GM13976 (cell line): ENCODE measurements at regions not wholly inside any gene's neighbourhood (a gene's known extent, or its start where the extent isn't known, plus 50 kb on each side); places are given as distances from the start of the nearest gene placed in this dataset.

Source experiments
- DNase-seq: peaks from one replicate; pipeline ENCODE4 v3.0.0; 2012; ENCODE audit warnings: low spot score
- in situ Hi-C: fragments of 300-500 bp; cut with MboI; formaldehyde crosslinking; loops from one replicate; pipeline ENCODE4 v1.12.0; 2022; ENCODE audit warnings: low sequenced_read_pairs, mixed read lengths, inconsistent platforms; ENCODE audit not compliant: unreplicated experiment
- TF ChIP-seq, protein P1 (sequence below): IDR thresholded peaks from 2 replicates; pipeline ENCODE4 v1.5.1; 2012; ENCODE audit warnings: borderline replicate concordance, mild to moderate bottlenecking; ENCODE audit not compliant: insufficient read depth; ENCODE audit errors: extremely low read depth, missing control alignments, control extremely low read depth

GRCh38 chr9:90058182-90058763 lies 453.5 kb downstream of the GADD45G start:
- TF ChIP-seq, protein P1, sequence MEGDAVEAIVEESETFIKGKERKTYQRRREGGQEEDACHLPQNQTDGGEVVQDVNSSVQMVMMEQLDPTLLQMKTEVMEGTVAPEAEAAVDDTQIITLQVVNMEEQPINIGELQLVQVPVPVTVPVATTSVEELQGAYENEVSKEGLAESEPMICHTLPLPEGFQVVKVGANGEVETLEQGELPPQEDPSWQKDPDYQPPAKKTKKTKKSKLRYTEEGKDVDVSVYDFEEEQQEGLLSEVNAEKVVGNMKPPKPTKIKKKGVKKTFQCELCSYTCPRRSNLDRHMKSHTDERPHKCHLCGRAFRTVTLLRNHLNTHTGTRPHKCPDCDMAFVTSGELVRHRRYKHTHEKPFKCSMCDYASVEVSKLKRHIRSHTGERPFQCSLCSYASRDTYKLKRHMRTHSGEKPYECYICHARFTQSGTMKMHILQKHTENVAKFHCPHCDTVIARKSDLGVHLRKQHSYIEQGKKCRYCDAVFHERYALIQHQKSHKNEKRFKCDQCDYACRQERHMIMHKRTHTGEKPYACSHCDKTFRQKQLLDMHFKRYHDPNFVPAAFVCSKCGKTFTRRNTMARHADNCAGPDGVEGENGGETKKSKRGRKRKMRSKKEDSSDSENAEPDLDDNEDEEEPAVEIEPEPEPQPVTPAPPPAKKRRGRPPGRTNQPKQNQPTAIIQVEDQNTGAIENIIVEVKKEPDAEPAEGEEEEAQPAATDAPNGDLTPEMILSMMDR: no peak
- DNase-seq: no peak
- in situ Hi-C loops: no loop called here

DNA sequence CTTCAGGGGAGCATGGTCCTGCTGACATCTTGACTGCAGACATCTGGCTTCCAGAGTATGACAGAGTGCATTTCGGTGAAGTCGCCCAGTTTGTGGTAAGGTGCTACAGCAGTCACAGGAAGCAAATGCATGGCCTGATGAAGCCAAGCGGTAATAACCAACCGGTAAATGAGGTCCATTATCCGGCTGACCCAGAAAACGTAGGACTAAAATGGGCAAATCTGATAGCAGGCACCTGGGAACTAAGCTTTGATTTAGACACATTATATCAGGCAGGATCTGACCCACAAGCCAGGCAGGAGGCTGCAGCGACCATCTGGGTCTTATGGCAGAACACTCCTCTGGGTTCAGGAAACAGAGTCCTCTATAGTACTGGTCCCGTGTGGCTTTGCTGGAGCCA lies 454.6 kb downstream of the GADD45G start:
- in situ Hi-C loops: no loop called here
- TF ChIP-seq, protein P1: no peak
- DNase-seq: no peak

GRCh38 chr9:90060256-90060655 lies 455.4 kb downstream of the GADD45G start:
- TF ChIP-seq, protein P1: no peak
- DNase-seq: no peak
- in situ Hi-C loops: no loop called here

- no peak for DNase-seq
- TF ChIP-seq, protein P1: no peak
- in situ Hi-C loops: no loop called here
These were observed 456.4 kb downstream of the GADD45G start for GRCh38 chr9:90061187-90061586.

DNA sequence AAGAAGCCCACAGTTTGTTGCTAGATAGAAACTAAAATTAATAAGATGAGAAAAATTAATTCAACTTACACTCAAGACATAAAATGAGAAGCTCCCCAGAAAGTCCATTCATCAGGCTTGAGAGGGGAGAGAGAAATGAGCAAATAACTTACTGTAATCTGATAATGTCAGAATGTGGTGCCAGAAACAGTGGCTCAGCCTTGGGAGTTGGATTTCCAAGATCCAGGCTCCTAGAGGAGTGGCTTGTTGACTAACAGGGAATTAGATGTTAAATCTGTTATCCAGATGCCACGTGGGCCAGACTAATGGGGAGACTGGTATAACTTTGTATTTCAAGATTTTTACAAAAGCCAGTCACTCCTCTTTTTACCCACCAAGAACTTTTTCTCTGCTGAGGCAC lies 458.2 kb downstream of the GADD45G start:
- no peak for DNase-seq
- TF ChIP-seq, protein P1: no peak
- in situ Hi-C loops: no loop called here

DNA sequence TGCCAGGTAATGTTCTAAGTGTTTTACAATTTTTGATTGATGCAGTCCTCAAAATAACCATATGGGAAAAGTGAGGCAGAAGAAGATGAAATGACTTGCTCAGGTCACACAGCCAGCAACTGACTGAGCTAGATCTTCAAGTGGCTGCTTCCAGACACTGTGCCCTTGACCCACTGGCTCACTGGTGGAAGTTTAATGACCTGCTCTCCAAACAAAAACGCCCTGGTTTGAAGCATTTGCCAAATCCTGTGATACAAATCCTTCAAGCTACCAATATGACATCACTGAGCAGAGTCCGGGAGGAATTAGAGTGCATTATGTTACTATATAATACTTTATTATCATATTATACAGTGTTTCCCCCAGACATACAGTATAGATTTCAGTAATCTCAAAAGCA lies 459.4 kb downstream of the GADD45G start:
- no peak for DNase-seq
- TF ChIP-seq, protein P1: no peak
- in situ Hi-C loops: no loop called here

DNA sequence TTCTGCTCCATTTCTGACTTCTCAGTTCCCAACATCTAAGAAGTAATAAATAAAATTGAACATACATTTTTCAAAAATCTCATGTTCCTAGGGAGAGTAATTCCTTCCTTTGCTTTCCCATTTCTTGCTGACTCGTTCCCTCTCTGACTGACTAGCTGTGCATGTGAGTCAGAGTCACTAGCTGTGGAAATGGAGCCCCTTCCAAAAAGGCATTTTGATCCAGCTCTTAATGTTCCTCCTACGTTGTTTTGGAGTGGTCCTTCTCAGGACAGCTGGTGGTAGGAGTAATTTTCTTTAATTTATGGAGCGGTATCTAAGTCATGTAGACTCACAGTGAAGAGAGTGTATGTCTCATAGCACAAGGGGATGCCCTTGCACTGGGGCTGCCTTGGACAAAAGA lies 460.2 kb downstream of the GADD45G start:
- TF ChIP-seq, protein P1: no peak
- in situ Hi-C loops: no loop called here
- DNase-seq: no peak
